Fibroblast of upper back skin (primary cell): ENCODE measurements at regions not wholly inside any gene's neighbourhood (a gene's known extent, or its start where the extent isn't known, plus 50 kb on each side); places are given as distances from the start of the nearest gene placed in this dataset.

Experiments used
- DNase-seq: peaks from one replicate; pipeline ENCODE4 v3.0.0-alpha.2; 2013

- DNase-seq = no peak
Observed at GRCh38 chr17:6941989-6942388, 53.9 kb upstream of the ALOX12 start.

GRCh38 chr17:6943406-6943805 lies 52.4 kb upstream of the ALOX12 start:
- no peak for DNase-seq
